ENCODE measurements at regions not wholly inside any gene's neighbourhood (a gene's known extent, or its start where the extent isn't known, plus 50 kb on each side); places are given as distances from the start of the nearest gene placed in this dataset.

DNA sequence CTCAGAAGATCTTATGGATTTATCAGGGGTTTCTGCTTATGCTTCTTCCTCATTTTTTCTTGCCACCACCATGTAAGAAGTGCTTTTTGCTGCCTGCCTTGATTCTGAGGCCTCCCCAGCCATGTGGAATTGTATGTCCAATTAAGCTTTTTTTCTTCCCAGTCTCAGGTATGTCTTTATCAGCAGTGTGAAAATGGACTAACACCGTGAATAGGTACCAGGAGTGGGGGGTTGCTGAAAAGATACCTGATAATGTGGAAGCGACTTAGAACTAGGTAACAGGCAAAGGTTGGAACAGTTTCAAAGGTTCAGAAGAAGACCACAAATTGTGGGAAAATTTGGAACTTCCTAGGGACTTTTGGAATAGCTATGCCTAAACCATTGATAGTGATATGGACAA, 1222.5 kb upstream of the NUDT12 start:
- no peak for DNase-seq (ENCODE audit: low read depth, low spot score)

DNA sequence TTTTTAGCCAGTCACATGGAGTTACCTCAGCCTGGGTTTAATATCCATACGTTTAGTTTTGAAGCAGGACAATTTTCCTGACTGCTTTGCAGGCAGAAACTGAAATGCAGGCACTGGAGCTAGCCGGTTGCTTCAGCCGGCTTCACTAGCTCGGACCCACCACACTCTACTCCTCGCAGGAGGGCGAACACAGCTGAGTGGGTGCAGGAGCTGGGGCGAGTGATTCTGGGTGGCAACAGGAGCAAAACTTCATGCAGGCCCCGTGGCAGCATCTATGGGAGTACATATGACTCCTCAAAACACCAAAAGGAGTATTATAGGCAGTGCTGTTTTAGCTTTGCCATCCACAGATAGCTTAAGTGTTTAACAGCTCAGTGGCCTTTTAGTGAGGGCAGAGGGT, 1211.8 kb upstream of the NUDT12 start:
- no peak for DNase-seq (ENCODE audit: low read depth, low spot score)
- H3K4me3 ChIP-seq (ENCODE audit: low read length), result no peak overlapping the region

More for the DNA sequence above, 1222.5 kb upstream of the NUDT12 start:
- H3K4me3 ChIP-seq (ENCODE audit: low read length), result no peak overlapping the region

DNA sequence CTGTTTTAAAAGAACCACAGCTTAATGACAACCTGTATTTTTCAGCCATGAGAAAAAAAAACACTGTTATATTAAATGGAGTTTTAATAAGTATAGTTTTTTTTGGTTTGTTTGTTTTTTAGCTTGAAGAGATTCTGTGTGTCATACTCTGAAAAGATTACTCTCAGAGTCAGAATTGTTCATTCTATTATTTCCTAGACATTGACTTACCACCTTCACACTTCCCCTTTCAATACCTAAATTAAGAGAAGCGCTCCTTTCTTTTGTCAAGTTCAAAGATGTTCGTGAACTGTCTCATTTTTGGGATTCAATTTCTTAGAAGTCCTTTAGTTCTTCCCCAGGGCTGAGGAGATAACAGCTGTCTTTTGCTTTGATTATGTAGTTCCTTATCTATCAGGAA, 1201.6 kb upstream of the NUDT12 start:
- DNase-seq (ENCODE audit: low read depth, low spot score), result no peak
- no peak overlapping the region for H3K4me3 ChIP-seq (ENCODE audit: low read length)

DNA sequence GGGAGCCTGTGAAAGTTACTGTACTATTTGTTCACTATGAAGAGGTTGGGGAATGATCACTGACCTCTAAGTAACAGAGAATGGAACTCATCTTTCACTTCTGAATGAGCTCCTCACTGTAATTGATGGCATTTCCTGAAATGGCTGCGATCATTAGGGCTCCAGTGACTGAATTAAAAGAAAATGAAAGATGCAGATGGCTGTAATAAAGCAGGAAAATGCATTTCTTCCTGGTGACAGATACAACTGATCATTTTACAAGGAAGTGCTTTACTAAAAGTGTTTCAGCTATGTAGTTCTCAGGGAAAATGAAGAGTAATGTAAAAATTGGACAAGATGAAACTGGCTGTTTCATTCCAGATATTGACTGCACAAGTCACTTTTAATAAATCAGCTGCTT, 1200.6 kb upstream of the NUDT12 start:
- DNase-seq (ENCODE audit: low read depth, low spot score), result no peak
- H3K4me3 ChIP-seq (ENCODE audit: low read length), result no peak overlapping the region

DNA sequence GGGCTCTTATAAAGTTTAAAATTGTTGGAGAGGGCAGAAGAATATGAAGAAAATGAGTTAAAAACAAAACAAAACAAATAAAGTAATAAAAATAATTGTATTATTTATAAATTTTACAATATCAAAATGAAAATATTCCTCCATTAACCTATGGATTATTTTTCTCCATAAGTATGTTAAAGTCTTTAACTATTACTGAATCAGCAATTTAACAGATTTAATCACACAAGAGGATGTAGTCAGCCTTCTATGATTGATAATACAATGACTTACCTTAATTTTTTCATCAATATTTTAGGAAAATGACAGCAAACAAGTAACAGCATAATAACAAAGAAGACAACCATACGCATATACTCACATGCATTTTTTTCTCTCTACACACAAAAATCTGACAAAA, 1195.3 kb upstream of the NUDT12 start:
- no peak for DNase-seq (ENCODE audit: low read depth, low spot score)
- no peak overlapping the region for H3K4me3 ChIP-seq (ENCODE audit: low read length)

DNA sequence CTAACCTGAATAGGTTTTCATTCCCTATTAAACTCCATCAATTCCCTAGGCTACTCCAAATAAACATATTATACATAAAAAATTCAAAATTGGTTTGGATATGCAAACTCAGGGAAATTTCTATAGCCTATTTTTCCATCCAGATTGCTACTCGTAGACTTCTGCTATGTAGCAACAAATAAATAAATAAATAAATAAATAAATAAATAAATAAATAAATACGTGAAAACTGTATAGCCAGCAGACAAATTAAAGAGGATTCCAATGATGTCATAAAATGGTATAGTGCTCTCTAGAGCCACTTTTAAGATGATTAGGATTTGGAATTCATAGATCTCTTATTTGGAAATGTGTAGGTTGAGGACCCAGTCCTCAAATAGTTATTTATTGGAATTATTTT, 1193.2 kb upstream of the NUDT12 start:
- H3K4me3 ChIP-seq (ENCODE audit: low read length), result no peak overlapping the region
- no peak for DNase-seq (ENCODE audit: low read depth, low spot score)

DNA sequence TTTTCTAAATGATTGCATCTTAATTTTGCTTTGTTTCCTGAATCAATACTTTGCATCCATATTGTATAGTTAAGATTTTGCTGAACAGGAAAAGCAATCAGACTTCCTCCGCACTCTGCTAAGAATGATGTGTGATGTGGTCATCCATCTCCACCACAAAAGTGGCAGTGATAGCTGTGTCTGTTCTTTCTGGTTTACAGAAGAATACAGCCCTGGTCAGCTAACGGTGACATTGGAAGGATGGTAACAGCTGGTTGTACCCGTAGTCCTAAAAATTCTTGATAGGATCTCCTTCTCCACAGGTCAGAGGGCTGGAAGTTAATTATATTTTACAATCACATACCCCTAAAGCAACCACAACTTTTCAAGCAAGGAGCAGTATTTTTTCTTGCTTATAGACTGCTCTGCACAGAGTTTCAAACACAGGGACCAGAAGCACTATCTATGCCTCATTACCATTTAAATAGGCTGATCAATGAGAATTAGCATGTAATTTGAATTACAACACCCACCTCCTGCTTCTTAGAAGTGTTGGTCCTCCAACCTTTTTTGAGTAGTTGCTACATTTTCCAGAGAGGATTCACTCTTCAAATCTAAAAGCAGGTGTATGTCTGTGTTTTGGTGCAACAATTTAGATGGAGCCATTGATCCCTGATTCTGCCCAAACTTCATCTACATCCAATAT, 1191.9 kb upstream of the NUDT12 start:
- H3K4me3 ChIP-seq (ENCODE audit: low read length), result no peak overlapping the region
- no peak for DNase-seq (ENCODE audit: low read depth, low spot score)

DNA sequence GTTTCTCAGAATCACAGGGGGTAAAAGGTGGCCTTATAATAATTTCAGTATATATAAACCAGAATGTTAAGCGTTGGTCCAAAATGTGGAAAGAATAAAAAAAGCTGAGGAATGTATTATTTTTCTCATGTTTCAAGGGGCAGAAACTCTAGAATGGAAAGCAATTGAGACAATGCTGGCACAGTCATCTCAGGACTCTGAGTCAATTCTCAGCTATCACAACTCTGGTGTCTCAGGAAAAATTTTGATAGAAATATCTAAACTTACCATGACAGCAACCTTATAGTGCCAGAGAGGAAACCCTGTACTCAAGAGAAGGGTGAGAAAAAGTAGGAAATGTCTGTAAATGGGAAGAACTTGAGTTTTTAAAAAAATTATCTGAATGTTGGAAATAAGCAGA, 1189.4 kb upstream of the NUDT12 start:
- no peak overlapping the region for H3K4me3 ChIP-seq (ENCODE audit: low read length)
- no peak for DNase-seq (ENCODE audit: low read depth, low spot score)

DNA sequence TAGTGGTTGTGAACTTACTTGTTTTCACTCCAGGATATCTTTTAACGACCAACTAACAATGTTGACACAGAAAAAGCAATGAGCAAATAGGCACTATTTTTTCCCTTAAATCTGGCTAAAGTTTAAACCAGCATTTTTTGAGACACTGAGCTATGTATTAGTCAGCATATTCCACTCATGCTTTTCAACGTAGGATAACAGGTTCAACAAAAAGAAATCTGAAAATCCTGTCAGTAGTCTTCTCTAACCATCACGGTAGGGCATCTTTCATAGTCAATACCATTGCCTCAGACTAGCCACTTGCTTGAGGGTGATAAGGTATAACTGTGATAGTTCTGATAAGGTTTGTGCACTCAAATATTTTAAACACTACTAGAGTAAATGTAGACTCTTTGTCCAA, 1177.3 kb upstream of the NUDT12 start:
- H3K4me3 ChIP-seq (ENCODE audit: low read length), result no peak overlapping the region
- DNase-seq (ENCODE audit: low read depth, low spot score), result no peak

DNA sequence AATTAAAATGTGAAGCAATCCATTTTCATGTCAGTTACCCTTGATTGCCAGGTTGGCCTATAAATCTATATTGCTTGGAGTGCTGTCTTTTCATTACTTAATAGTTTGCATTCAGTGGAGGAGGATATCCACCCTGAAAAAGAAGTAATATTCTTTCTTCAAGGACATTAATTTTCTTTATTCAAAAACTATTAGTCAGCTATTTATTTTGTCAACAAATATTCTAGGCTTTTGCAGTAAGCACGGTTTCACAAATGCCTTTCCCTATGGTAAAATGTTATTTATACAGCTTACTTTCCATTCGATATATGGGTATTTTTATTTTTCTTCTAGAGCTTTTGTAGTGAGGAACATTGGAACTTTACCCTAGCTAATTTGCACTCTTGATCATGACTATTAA, 1176.9 kb upstream of the NUDT12 start:
- DNase-seq (ENCODE audit: low read depth, low spot score), result no peak
- no peak overlapping the region for H3K4me3 ChIP-seq (ENCODE audit: low read length)

DNA sequence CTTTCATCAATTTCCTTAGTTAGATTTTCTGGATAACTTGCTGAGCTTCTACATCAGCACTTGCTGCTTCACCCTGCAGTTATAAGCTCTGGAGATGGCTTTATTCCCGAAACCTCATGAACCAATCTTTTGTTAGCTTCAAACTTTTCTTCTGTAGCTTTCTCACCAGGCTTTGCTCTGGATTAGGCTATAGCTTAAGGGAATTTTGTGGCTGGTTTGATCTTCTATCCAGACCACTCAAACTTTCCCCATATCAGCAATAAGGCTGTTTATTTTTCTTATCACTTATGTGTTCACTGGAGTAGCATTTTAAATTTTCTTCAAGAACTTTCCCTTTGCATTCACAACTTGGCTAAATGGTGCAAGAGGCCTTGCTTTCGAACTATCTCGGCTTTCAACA, 1173.5 kb upstream of the NUDT12 start:
- H3K4me3 ChIP-seq (ENCODE audit: low read length), result no peak overlapping the region
- DNase-seq (ENCODE audit: low read depth, low spot score), result no peak

DNA sequence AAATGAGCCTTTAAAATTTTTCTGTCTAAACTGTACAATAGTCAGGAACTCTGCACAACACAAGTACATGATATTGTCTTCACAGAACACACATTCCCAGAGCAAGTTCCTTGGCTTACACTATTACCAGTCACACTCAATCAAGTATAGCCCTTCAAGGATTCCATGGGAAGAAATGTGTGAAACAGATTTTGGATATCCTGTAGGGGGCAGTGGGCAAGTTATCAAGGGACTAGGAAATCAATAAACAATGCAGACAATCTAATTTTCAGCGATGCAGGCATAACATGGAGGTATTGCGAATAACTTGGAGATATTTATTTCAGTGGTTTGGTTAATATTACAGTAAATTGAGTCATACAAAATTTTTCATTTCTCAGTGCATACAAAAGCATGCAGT, 1171.5 kb upstream of the NUDT12 start:
- H3K4me3 ChIP-seq (ENCODE audit: low read length), result no peak overlapping the region
- no peak for DNase-seq (ENCODE audit: low read depth, low spot score)

DNA sequence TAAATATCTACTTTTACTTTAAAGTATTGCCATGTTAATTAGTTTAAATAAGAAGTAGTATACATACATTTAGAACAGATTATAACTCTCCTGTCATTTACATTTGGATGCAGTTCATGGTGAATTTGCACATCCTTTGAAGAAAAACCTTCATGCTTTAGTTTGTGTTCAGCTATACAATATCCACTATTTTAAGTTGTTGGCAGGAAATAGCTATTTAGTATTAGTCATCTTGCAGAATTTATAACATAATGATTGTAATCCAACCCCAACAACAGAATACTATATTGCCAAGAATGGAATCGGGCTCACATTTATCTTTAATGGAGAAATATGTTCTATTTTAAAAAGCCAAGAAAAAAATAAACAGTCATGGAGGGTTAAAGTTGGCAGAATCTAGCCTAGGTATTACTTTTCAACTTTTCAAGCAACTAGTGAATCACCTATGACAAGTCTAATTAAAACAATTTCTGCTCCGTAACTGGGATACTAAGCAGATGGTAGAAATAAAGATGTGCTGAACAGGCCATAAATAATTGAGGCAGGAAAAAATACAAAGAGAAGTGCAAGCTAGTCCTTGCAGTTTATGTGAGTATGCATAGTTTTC, 1170.6 kb upstream of the NUDT12 start:
- DNase-seq (ENCODE audit: low read depth, low spot score), result no peak
- no peak overlapping the region for H3K4me3 ChIP-seq (ENCODE audit: low read length)

DNA sequence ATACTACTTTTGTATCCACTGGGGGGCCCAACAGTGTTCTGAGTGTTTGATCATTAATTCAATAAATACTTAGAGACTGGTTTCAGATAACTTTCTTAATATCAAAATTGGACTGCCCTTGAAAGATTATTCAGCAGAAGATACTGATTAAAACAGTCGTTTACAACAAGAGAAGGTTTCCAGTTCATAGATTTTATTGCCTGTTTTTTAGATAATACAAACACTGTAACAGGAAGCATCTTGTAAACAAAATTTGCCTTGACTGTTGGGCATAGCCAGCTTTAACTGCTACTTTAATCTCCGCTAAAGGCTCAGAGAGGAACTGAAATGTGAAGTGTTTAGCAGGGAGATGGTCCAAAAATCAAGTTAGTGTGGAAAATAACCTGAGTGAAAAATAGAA, 1168.7 kb upstream of the NUDT12 start:
- no peak overlapping the region for H3K4me3 ChIP-seq (ENCODE audit: low read length)
- no peak for DNase-seq (ENCODE audit: low read depth, low spot score)

DNA sequence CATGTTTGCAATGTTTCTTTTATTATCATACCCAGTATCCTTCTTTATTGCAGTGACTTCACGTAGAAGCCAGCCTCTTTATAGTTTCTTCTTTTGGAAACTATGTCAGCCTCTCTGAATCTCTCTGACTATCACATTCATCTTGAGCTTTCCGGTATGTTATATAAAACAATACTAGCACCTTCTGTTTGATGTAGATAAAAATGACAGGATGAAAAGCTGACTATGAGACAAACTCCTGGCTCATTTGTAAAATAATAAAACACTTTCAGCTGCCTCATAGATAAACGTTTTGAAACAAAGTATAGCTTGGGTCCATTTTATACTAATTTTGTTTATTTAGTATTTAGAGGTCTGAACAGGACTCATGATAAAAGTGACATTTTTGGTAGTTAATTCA, 1145.4 kb upstream of the NUDT12 start:
- DNase-seq (ENCODE audit: low read depth, low spot score), result no peak
- H3K4me3 ChIP-seq (ENCODE audit: low read length), result no peak overlapping the region

DNA sequence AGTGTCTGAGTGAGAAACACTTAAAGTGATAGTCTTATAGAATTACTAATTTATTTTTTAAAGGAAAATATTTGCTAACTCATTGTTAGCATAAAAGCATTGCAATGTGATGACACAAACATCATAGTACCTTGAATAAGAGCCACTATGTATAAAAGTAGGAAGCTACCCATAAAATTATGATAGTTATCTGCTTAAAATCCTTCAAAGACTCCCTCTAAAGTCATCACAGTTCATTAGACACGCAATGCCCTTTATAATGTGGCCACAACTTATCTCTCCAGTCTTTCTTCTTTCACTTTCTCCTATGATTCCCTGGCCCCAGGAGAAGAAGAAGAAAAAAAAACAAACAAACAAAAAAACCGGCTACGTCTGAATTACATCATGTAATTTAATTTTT, 1144.0 kb upstream of the NUDT12 start:
- H3K4me3 ChIP-seq (ENCODE audit: low read length), result no peak overlapping the region
- DNase-seq (ENCODE audit: low read depth, low spot score), result no peak

DNA sequence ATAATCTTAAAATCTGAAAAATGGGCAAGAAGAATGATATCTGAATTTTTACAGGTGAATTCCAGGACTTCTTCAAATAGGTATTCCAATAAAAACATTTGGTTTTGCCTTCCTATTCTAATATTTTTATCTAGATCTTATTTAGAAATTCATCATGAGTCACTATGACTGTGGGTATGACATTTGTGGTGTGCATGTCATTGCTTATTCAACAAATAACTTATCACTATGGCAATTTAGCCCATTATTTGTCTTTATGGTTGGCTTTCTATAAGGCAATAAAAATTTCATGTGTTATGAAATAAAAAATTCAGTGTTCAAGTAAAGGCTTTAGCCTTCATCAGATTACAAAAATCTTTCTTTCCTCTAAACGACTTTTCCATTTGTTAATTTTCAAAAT, 1139.6 kb upstream of the NUDT12 start:
- no peak for DNase-seq (ENCODE audit: low read depth, low spot score)
- H3K4me3 ChIP-seq (ENCODE audit: low read length), result no peak overlapping the region

DNA sequence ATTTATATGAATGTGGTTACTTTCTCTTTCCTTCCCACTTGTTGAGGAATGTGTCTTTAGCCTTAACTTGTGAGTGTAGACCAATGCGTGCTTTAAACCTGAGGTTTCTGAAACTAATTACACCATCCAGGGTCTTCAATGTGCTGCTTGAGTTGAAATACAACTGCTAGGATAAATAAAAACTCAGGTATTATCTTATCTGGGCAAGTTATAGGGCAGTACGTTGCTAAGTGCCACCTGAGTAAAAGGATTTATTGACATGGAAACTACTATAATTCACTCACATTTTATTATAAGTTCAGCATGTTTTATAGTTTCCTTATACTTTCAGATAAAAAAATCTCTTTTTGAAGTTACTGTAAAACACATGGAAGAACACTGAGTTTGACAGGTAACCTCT, 1136.8 kb upstream of the NUDT12 start:
- DNase-seq (ENCODE audit: low read depth, low spot score), result no peak

DNA sequence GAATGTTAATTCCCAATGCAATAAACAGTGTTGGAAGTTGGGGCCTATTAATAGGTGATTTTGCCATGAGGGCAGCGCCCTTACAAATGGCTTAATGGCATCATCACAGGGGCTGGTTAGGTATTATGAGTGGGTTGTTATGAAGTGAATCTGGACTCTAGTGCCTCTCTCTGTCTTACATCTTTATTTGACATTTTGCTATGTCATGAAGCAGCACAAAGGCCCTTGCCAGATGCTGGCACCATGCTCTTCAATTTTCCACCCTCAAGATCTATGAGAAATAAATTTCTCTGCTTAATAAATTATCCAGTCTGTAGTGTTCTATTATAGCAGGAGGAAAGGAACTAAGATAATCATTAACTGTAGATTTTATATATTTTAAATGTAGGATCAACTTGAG, 1098.7 kb upstream of the NUDT12 start:
- no peak overlapping the region for H3K4me3 ChIP-seq (ENCODE audit: low read length)
- DNase-seq (ENCODE audit: low read depth, low spot score), result no peak

More for the DNA sequence above, 1136.8 kb upstream of the NUDT12 start:
- no peak overlapping the region for H3K4me3 ChIP-seq (ENCODE audit: low read length)

DNA sequence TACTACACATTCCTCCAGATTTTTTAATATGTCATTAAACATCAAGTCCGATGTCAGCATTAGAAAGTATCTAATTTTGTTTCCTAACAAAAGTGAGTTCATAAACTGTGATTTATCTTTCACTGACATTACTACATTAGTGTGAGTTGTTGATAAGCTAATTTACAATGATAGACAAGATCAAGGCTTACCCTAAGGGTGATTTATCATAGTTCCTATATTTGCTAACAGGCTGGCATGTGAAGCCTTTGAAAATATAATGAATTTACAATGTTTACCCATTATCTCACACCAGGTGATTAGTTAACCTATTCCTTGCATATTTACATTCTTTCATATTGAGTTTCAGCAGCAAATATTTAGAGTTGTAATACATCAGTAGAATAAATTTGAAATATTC, 1096.9 kb upstream of the NUDT12 start:
- H3K4me3 ChIP-seq (ENCODE audit: low read length), result no peak overlapping the region
- no peak for DNase-seq (ENCODE audit: low read depth, low spot score)

DNA sequence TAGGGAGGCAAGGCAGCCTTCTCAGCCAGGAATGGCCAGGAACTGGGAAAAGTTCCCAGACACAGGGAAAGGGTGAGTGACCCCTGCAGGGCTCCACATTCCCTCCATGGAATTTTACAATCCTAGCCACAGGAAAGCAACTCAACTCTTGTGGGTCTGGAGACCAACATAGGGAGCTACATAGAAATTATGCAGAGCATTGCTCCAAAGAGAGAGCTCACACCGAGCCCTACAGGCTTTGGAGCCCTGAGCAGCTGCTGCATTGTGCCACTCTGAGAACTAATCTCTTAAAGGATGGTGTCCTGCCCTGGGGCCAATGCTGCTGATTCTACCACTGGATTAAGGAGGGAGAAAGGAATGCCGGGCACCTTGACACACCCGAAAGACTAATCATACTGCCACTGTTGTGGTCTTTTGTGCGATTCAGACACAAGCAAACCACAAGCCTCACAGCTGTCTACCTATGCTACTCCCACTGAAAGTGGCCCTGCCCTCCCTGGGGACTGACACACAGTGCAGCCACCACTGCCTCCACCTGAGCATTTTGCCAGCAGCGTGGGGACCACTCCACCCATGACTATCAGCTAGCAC, 1089.8 kb upstream of the NUDT12 start:
- DNase-seq (ENCODE audit: low read depth, low spot score), result no peak
- H3K4me3 ChIP-seq (ENCODE audit: low read length), result no peak overlapping the region
